PC-9 (cell line): ENCODE measurements at regions not wholly inside any gene's neighbourhood (a gene's known extent, or its start where the extent isn't known, plus 50 kb on each side); places are given as distances from the start of the nearest gene placed in this dataset.

Experiments
- BruUV-seq: library from RNA; stranded (reverse); fragments of 400-500 nt; replicated peaks from 2 replicates; lab custom pipeline; 2021; lab: Mats Ljungman, UMichigan
- CTCF ChIA-PET: fragments of 300-600 bp; sonication (Branson Sonifier 250); formaldehyde crosslinking; loops from one replicate; lab custom pipeline; 2022; ENCODE audit warnings: antibody characterized with exemption; lab: Charles Lee
- POLR2A ChIA-PET: fragments of 300-600 bp; sonication (Branson Sonifier 250); formaldehyde crosslinking; loops from one replicate; lab custom pipeline; 2022; ENCODE audit warnings: antibody characterized with exemption; ENCODE audit not compliant: unreplicated experiment; lab: Charles Lee
- DNase-seq, 2 experiments: peaks; one replicate each; pipeline versions ENCODE4 v3.0.0 to v3.0.0-alpha.2; 2015 to 2022; ENCODE audit warnings: mixed read lengths in 1 of 2
- H2AFZ ChIP-seq: fragments of 200-600 bp; sonication (generic); 2 replicates; pipeline ENCODE4 v1.8.1; 2017; ENCODE audit warnings: antibody characterized with exemption
- H3F3A ChIP-seq: fragments of 200-600 bp; sonication (generic); 2 replicates; pipeline ENCODE4 v1.8.1; 2017; ENCODE audit warnings: antibody characterized with exemption, mild to moderate bottlenecking, low read depth; ENCODE audit not compliant: insufficient read depth
- H3K27ac ChIP-seq: fragments of 200-600 bp; sonication (generic); 2 replicates; pipeline ENCODE4 v1.6.1; 2016; ENCODE audit warnings: mixed run types
- H3K27me3 ChIP-seq: fragments of 200-600 bp; sonication (generic); 2 replicates; pipeline ENCODE4 v1.6.1; 2016; ENCODE audit warnings: low read depth, mixed run types; ENCODE audit not compliant: insufficient read depth
- H3K36me3 ChIP-seq: fragments of 200-600 bp; sonication (generic); 2 replicates; pipeline ENCODE4 v1.6.1; 2016; ENCODE audit warnings: low read depth, mixed run types
- H3K4me1 ChIP-seq: fragments of 200-600 bp; sonication (generic); replicated peaks from 2 replicates; pipeline ENCODE4 v1.6.1; 2016; ENCODE audit warnings: mixed run types; ENCODE audit not compliant: insufficient read depth
- H3K4me2 ChIP-seq: fragments of 200-600 bp; sonication (generic); 2 replicates; pipeline ENCODE4 v1.6.1; 2017; ENCODE audit warnings: mixed run types
- H3K4me3 ChIP-seq: fragments of 200-600 bp; sonication (generic); 2 replicates; pipeline ENCODE4 v1.6.1; 2016; ENCODE audit warnings: mixed run types
- H3K79me2 ChIP-seq: fragments of 200-600 bp; sonication (generic); 2 replicates; pipeline ENCODE4 v1.6.1; 2017; ENCODE audit warnings: low read depth, mixed run types
- H3K9me2 ChIP-seq: fragments of 200-600 bp; sonication (generic); 2 replicates; pipeline ENCODE4 v1.8.1; 2017; ENCODE audit warnings: mild to moderate bottlenecking; ENCODE audit not compliant: insufficient read depth
- H3K9me3 ChIP-seq: fragments of 200-600 bp; sonication (generic); 2 replicates; pipeline ENCODE4 v1.8.1; 2016; ENCODE audit warnings: low read depth; ENCODE audit not compliant: insufficient read depth
- H4K20me1 ChIP-seq: fragments of 200-600 bp; sonication (generic); 2 replicates; pipeline ENCODE4 v1.8.1; 2017; ENCODE audit not compliant: insufficient read depth
- EZH2 ChIP-seq: fragments of 200-600 bp; sonication (generic); IDR thresholded peaks from 2 replicates; pipeline ENCODE4 v1.8.0; 2017; ENCODE audit warnings: antibody characterized with exemption, low read depth
- intact Hi-C: fragments of 100-400 bp; cut with micrococcal nuclease; formaldehyde crosslinking; loops from one replicate; pipeline ENCODE4 v1.10.0; 2022; ENCODE audit not compliant: unreplicated experiment
- TF ChIP-seq, protein P1 (sequence below): fragments of 200-600 bp; sonication (generic); conservative IDR thresholded peaks from 2 replicates; pipeline ENCODE4 v1.6.1; 2017; ENCODE audit warnings: mixed run types, antibody characterized with exemption, mild to moderate bottlenecking, moderate library complexity

DNA sequence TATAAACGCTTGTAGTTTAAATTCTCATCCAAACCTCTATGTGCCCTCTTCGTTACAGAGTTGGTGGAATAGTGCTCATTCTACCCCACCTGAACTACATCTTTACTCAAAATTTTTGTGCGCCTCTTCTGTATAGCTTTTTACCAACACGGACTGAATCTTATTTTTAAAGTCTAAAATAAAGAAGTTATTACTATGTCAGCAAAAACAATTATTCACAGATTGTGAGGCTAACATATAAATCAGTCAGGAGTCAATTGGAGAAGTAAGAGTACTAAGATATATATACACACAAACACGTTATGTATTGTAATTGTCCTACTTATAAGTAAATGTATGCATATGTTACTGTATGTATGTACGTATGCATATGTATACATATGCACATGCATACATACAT lies 274.9 kb upstream of the ADGRL4 start:
- H2AFZ ChIP-seq: no peak overlapping the region
- H3K27me3 ChIP-seq: no peaks in the 10 kb centered on the region
- H3K9me3 ChIP-seq: no peaks in the 10 kb centered on the region; the same call in 1 of the 2 replicates
- H3K79me2 ChIP-seq: no peaks in the 10 kb centered on the region
- POLR2A ChIA-PET: no interaction called here
- H3K27ac ChIP-seq: no peak overlapping the region
- no peak for DNase-seq
- no peaks in the 10 kb centered on the region for H4K20me1 ChIP-seq
- H3K4me2 ChIP-seq: no peak overlapping the region
- no peaks in the 10 kb centered on the region for H3K4me1 ChIP-seq
- intact Hi-C loops: no loop called here
- H3K9me2 ChIP-seq: no peaks in the 10 kb centered on the region
- no peaks in the 10 kb centered on the region for H3K36me3 ChIP-seq
- no peaks in the 10 kb centered on the region for H3F3A ChIP-seq
- no TSS peak for BruUV-seq
- H3K4me3 ChIP-seq: no peak overlapping the region
- CTCF ChIA-PET: no interaction called here
- TF ChIP-seq, protein P1, sequence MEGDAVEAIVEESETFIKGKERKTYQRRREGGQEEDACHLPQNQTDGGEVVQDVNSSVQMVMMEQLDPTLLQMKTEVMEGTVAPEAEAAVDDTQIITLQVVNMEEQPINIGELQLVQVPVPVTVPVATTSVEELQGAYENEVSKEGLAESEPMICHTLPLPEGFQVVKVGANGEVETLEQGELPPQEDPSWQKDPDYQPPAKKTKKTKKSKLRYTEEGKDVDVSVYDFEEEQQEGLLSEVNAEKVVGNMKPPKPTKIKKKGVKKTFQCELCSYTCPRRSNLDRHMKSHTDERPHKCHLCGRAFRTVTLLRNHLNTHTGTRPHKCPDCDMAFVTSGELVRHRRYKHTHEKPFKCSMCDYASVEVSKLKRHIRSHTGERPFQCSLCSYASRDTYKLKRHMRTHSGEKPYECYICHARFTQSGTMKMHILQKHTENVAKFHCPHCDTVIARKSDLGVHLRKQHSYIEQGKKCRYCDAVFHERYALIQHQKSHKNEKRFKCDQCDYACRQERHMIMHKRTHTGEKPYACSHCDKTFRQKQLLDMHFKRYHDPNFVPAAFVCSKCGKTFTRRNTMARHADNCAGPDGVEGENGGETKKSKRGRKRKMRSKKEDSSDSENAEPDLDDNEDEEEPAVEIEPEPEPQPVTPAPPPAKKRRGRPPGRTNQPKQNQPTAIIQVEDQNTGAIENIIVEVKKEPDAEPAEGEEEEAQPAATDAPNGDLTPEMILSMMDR: no peak
- no peak for TF ChIP-seq EZH2

- Histone ChIP-seq H3K36me3 (no peaks in the 10 kb centered on the region), H3K4me1 (no peaks in the 10 kb centered on the region), H3K27ac (no peak overlapping the region), H3K9me3 (no peaks in the 10 kb centered on the region), H3K9me2 (no peaks in the 10 kb centered on the region; the same call in 1 of the 2 replicates), H3K4me3 (no peak overlapping the region), H2AFZ (no peak overlapping the region), H3K4me2 (no peak overlapping the region), H4K20me1 (no peaks in the 10 kb centered on the region), H3K79me2 (no peaks in the 10 kb centered on the region), H3F3A (no peaks in the 10 kb centered on the region), H3K27me3 (no peaks in the 10 kb centered on the region)
- ChIA-PET CTCF (no interaction called here), POLR2A (no interaction called here)
- no peak for TF ChIP-seq EZH2
- TF ChIP-seq, protein P1: no peak
- DNase-seq: no peak
- BruUV-seq: no TSS peak
- intact Hi-C loops: no loop called here
Measured at GRCh38 chr1:79271759-79272158, 265.2 kb upstream of the ADGRL4 start.

DNA sequence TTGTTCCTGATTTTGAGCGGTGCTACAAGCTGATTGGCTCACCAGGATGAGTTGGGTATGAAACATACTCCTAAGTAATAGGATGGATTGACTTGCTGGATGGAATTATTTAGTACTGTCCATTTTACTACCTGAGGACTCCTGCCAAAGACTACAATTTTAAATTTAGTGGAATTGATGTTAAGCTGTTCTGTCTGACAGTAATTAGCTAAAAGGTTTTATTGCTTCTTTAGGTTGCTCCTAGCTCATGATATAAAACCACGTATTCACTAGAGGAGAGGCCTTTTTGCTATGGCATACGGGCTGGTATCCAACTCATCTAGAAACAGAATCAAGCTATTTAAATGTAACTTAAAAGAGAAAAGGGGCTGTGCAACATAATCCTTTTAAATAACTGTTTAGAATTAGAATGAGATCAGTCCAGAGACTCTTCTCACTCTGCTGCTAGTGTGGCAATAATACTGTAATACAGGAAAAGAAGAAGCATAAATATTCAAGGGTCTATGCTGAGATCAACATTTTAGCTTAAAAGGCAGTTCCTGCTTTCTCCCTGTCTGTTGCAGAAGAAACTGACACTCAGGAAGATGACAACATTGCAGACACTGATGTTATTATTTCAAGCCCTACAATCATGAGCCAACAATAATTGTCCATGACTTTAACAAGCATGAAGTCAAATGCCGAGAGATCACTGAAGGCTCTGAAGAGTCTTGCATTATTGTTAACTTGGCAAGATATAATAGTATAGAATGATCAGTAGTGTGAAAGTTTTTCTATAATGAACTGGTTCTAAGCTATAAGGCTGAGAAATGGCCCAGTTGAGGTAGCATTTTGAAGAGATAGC lies 258.7 kb upstream of the ADGRL4 start:
- H4K20me1 ChIP-seq: no peaks in the 10 kb centered on the region
- intact Hi-C loops: no loop called here
- H3K4me3 ChIP-seq: no peak overlapping the region
- no peak overlapping the region for H3K27ac ChIP-seq
- no peaks in the 10 kb centered on the region for H3K36me3 ChIP-seq
- no peak for DNase-seq
- H3K9me2 ChIP-seq: no peaks in the 10 kb centered on the region
- TF ChIP-seq, protein P1: no peak
- TF ChIP-seq EZH2: no peak
- no peaks in the 10 kb centered on the region for H3K27me3 ChIP-seq
- no peaks in the 10 kb centered on the region for H3K79me2 ChIP-seq
- BruUV-seq: no TSS peak
- H2AFZ ChIP-seq: no peak overlapping the region
- POLR2A ChIA-PET: no interaction called here
- CTCF ChIA-PET: no interaction called here
- no peaks in the 10 kb centered on the region for H3K9me3 ChIP-seq
- no peaks in the 10 kb centered on the region for H3K4me1 ChIP-seq
- H3K4me2 ChIP-seq: no peak overlapping the region
- no peaks in the 10 kb centered on the region for H3F3A ChIP-seq
